NCI-H69 (cell line): ENCODE measurements at regions not wholly inside any gene's neighbourhood (a gene's known extent, or its start where the extent isn't known, plus 50 kb on each side); places are given as distances from the start of the nearest gene placed in this dataset.

ENCODE experiments used
- DNase-seq: peaks from one replicate; lab custom pipeline; 2025; lab: John Stamatoyannopoulos, UW

GRCh38 chr13:79267560-79267959 lies 138.5 kb downstream of the RBM26 start:
- no peak for DNase-seq

GRCh38 chr13:79258489-79258888 lies 147.6 kb downstream of the RBM26 start:
- DNase-seq = no peak

GRCh38 chr13:79246578-79246949 lies 159.5 kb downstream of the RBM26 start:
- DNase-seq = peak; percentile 13

- peak; percentile 13 for DNase-seq
These were observed 160.0 kb downstream of the RBM26 start for GRCh38 chr13:79245937-79246577.

- DNase-seq = no peak
These were observed 164.4 kb downstream of the RBM26 start for GRCh38 chr13:79241697-79242096.

- DNase-seq = no peak
These were observed 168.1 kb downstream of the RBM26 start for GRCh38 chr13:79237981-79238380.

- no peak for DNase-seq
These were observed 174.2 kb downstream of the RBM26 start for GRCh38 chr13:79231887-79232286.

- no peak for DNase-seq
These were observed 176.3 kb downstream of the RBM26 start for GRCh38 chr13:79229761-79230160.

- no peak for DNase-seq
These were observed 177.1 kb downstream of the RBM26 start for GRCh38 chr13:79228972-79229371.

- DNase-seq = peak; percentile 47
These were observed 178.6 kb downstream of the RBM26 start for GRCh38 chr13:79227418-79227817.

- peak; percentile 47 for DNase-seq
These were observed 179.1 kb downstream of the RBM26 start for GRCh38 chr13:79226938-79227337.

- peak; percentile 48 for DNase-seq
These were observed 179.8 kb downstream of the RBM26 start for GRCh38 chr13:79226250-79226649.

GRCh38 chr13:79225487-79226232 lies 180.4 kb downstream of the RBM26 start:
- peak; percentile 54 for DNase-seq

GRCh38 chr13:79222427-79223205 lies 183.4 kb downstream of the RBM26 start:
- no peak for DNase-seq

- peak; percentile 90 for DNase-seq
These were observed 193.9 kb downstream of the RBM26 start for GRCh38 chr13:79212064-79212619.

- DNase-seq = no peak
These were observed 194.7 kb downstream of the RBM26 start for GRCh38 chr13:79211377-79211776.

GRCh38 chr13:79197933-79198332 lies 208.1 kb downstream of the RBM26 start:
- DNase-seq = peak; percentile 19

GRCh38 chr13:79196843-79197242 lies 209.2 kb downstream of the RBM26 start:
- DNase-seq = no peak

- no peak for DNase-seq
These were observed 209.7 kb downstream of the RBM26 start for GRCh38 chr13:79196366-79196765.

GRCh38 chr13:79194727-79195126 lies 211.3 kb downstream of the RBM26 start:
- no peak for DNase-seq

GRCh38 chr13:79194272-79194671 lies 211.8 kb downstream of the RBM26 start:
- no peak for DNase-seq

- no peak for DNase-seq
These were observed 214.6 kb downstream of the RBM26 start for GRCh38 chr13:79191501-79191900.

GRCh38 chr13:79190932-79191331 lies 215.1 kb downstream of the RBM26 start:
- DNase-seq = no peak
